ENCODE measurements at regions not wholly inside any gene's neighbourhood (a gene's known extent, or its start where the extent isn't known, plus 50 kb on each side); places are given as distances from the start of the nearest gene placed in this dataset.

DNA sequence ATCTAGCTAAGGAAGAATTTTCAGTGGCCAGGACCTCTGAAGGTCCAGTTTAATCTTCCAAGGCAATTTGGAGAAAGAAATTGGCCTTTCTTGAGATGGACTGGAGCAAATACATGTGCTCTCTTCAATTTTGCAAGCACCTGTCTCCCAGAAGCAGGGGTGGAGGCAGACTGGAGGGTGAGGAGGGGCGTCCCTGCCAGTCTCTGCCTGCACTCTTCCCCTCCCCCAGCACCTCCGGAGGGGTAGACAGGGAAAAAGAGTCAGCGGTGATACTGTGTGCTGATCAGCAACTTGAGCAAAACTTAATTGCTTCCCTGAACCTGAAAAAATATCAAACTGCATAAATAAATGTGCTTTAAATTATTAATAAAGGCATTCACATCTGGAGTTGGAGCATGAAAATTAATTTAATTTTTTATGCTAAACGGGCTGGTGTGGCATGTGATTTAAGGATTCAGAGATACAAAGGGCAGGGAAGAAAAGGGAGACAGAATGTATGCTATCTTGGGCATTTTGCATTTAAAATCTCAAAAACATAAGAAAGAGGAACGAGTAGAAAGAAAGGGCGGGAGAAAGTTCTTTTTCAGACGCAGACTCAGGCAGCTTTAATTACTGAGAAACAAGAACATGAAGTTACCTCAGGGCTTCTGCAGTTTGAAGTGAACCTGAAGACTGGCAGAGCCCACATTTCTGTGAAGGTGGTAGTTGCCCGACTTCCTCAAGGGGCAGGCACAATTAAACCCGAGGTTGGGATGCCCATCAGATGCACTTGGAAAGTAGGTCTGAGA is 319.7 kb downstream of the UACA start:
- no peak for DNase-seq (ENCODE audit: low spot score)

DNA sequence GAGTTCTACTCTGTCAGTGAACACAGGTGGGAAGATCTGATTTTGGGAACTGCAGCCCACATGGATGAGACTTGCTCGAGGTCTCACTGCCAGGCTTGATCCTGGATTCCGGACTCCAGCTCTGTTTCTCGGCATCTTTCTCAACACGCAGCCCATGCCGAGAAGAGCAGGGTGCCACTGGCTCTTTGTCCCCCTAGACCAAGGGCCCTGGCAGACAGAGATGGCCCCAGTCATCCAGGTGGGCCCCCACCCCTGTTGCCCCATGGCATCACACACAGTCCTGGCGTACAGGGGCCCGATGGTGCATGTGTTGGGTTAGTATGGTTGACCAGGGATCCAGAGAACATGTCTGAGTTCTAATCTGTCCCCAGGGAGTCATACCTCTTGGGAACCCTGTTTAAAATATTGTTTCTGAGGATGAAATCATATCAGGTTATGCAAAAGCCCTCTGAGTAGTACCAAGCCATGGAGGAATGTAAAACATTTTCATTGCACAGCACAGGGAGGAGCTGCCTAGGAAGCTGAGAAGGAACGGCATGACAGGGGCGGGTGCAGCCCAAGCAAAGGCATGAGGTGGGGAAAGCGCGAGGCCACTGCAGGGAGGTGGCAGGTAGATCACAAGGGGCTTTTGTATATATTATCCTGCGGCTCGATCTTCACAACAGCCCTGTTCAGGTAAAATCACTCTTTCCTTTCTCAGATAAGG is 320.6 kb downstream of the UACA start:
- DNase-seq (ENCODE audit: low spot score), result no peak

DNA sequence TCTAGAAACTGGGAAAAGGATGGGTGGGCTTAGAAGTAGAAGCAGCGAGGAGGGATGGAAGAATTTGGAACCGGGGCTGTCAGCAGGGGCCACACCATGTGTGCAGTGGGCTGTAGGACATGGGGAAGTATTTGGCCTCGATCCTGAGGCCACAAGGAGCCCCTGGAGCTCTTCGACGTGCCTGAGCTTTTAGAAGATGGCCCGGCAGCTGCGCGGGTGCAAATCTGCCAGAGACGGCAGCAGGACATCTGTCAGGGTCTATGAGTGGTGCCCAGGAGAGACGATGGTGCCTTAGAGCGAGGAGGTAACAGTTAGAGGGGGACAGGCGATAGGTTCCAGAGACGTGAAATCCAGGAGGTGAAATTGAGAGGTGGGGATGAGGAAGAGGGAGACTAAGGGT is 321.1 kb downstream of the UACA start:
- no peak for DNase-seq (ENCODE audit: low spot score)

DNA sequence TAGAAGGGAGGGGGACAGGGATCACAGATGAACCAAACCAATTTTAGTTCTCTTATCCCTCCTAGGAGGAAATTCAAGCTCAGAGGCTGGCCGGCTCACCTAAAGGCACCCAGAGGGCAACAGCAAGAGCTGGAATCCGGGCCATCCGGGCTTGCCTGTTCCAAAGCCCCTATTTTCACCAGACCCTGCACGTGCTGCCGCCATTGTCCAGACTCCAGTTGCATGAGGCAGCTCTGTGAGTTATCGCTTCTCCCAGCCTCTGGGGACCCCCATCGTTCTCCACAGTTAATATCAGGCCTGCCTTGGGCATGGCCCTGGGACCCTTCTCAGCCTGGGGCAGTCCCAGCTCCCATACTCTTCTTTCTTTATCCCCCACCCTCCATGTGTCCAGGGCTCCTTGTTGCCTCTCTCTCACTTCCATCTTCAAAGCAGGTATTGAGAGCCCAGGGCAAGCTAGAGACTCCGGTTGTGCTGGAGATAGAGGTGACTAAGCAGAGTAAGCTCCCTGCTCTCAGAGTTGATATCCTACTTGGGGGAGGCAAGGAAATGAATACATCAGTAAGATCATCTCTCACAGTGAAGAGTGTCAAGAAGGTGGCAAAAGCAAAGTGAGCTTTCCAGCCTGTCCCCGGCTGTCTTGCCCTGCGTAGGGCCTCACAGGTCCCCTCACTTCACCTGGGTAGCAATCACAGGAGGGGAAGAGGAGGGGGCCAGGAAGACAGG is 322.8 kb downstream of the UACA start:
- no peak for DNase-seq (ENCODE audit: low spot score)

DNA sequence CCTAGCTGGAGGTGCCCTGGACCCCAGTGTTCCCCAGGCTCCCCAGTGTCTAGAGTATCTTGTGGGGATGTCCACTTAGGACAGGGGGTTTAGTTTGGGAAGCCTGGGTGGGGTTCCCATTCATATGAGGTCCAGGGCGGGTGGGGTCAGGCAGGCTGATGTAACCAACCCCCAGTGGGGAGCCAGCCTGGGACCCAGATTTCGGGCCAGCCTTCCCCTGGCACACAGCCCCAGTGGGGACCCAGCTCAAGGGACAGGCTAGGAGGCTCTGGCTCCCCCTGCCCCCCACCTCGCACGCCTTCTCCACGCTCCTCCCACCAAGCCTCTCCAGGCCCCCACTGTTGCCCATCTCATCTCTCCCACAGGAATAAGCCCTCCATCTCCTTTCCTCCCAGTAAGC is 323.5 kb downstream of the UACA start:
- DNase-seq (ENCODE audit: low spot score), result no peak

DNA sequence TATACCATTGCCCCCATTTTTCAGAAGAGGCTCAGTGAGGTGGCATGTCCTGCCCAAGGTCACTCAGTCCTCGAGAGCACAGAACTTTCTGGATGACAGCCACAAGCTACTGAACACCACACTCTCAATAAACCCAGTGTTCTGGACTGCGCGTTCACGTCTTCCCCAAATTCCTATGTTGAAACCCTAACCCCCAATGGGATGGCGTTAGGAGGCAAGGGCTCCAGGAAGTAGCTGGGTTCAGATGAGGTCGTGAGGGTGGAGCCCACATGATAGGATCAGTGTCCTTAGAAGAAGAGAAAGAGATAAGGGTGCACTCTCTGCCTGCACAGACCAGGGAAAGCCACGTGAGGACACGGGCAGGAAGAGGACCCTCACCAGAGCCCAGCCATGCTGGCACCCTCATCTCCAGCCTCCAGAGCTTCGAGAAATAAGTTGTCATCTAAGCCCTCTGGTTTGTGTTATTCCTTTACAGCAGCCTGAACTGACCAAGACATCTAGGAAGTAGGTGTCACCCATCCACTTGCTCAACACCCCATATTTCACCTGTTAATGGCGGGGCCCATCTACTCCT is 324.0 kb downstream of the UACA start:
- no peak for DNase-seq (ENCODE audit: low spot score)

DNA sequence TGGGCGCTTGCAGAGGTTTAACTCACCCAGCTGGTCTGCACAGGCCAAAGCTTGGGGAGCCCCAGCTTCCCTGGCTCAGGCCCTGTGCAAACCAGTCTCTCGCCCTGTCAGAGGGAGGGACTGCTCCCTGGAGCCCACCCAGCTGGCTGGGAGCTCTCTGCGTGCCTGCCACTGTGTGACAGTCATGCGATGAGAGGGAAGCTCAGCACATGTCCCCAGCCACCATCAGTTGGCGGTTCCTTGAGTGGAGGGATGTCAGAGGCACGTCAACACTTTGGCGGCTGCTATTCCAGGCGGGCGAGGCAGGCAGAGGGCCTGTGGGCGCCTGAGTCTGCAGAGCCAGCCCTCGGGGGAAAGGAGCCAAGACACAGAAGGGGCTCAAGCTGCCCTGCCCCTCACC is 324.6 kb downstream of the UACA start:
- no peak for DNase-seq (ENCODE audit: low spot score)

DNA sequence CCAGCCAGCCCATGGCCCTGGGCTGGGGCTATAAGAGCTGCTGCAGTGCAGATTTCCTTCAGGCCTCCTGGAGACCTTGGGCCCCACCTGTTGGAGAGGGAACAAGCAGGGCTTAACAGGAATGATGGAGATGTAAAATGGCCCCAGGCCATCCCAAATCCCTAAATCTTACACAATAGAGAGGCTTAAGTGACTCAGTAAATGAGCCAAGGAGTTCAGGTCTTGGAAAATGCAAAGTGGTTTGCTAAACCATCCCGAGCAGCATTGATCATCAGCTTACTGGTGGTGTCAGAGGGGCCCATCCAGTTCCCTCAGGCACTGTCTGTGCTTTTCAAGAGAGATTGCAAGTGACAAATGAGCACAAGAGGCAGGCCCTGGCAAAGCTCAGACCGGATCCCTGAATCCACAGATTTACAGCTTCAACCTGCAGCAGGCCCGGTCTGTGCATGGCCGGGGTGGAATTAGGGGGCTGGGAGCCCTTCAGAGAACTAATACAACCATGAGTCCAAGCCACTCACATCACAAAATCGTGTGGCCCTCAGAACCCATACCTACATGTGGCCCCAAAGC is 325.4 kb downstream of the UACA start:
- DNase-seq (ENCODE audit: low spot score), result no peak

DNA sequence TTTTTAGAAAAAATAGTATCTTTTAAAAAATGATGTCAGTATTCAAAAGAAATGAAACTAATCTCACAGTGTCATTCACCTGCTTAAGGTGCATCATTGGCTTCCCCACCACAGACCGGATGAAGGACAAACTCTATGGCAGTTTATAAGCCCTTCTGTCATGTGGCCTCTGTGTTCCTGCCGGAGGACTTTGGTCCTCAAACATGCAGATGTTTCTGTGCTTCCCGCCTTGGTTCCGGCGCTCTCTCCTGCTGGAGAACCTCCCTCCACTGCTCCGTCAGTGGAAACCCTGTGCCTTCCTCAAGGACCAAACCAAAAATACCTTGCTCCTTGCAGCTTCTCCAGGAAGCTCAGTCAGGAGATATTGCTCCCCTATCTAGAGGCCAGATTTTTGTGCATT is 326.3 kb downstream of the UACA start:
- peak; percentile 41 for DNase-seq (ENCODE audit: low spot score)

DNA sequence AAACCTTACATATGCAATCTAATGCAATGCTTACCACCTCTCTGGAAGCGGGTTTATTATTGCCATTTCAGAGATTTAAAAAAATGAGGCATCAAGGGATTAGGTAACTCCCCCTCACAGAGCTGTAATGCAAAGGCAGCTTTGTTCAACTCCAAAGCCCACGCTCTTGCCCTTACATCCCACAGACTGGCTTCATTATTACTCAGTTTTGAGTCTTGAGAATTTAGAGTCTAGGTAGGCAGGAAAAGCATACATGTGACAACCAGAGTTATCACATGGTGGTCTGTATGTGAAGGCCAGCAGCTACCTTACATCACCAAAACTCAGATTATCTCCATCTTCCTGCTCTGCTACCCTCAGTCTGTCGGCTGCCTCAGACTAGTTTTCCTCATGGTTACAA is 326.9 kb downstream of the UACA start:
- DNase-seq (ENCODE audit: low spot score), result no peak

DNA sequence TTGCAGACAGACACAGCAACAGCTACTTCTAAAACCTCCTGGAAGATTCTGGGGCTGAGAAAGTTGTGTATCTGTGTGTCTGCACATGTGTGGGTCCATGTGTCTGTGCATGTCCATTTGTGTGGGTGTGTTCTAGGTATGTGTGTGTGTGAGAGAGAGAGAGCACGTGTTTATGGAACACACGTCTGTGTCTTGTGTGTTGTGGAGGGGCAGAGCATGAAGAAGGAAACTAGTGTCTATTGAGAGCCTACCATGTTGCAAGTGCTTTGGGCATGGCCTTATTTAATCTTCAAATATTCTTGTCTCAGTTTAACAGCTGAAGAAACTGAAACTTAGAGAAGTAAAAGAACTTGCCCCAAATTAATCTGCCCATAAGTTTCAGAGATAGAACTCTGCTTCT is 327.5 kb downstream of the UACA start:
- DNase-seq (ENCODE audit: low spot score), result no peak

DNA sequence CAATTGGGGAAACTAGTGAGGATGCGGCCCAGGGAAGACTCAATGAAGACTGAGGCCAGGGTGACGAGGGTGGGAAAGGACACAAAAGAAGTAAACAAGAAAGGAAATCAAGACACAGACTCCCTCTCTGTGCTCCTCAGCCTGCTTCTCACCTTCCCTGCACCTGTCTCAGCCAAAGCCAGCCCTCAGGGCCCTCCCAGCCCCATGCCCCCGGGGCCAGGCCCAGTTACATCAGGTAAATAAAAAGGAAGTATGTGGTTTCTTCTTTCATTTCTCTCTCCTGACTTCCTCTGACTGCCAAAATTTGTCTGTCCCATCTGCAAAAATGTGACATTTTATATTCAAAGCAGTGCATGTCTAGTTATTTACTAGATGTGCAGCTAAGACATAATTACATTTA is 328.0 kb downstream of the UACA start:
- DNase-seq (ENCODE audit: low spot score), result no peak

DNA sequence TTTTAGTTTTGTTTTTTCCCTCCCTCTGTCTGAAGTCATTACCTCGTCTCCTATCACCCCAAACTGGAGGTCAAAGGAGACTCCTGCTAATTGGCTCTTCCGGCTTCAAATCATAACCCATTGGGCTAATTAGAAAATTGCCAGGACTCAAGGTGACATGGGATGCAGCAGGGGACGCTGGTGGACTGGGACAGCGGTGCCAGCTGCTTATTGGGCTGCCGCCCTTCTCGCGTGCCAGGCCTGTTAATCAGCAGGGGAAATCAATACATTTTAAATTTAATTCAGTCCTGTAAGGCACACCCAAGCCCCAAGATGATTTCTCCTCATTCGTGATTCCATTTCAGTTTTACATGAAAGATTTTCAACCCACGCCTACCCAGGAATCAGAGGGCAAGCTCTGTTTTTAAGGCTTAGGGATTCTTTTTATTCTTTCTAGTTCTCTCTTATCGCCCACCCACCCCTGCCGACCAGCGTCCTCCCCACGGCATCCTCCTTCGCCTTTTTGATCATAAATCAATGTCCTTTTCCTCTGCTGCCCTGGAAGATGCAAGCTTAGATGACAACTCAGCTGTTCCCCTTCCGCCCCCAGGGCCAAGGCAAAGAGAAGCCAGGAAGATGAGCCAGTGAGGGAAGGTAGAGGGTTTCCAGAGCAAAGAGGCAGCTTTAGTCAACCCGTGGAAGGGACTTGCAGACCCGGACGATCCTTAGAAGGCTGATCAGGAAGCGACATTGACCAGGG is 329.6 kb downstream of the UACA start:
- no peak for DNase-seq (ENCODE audit: low spot score)

DNA sequence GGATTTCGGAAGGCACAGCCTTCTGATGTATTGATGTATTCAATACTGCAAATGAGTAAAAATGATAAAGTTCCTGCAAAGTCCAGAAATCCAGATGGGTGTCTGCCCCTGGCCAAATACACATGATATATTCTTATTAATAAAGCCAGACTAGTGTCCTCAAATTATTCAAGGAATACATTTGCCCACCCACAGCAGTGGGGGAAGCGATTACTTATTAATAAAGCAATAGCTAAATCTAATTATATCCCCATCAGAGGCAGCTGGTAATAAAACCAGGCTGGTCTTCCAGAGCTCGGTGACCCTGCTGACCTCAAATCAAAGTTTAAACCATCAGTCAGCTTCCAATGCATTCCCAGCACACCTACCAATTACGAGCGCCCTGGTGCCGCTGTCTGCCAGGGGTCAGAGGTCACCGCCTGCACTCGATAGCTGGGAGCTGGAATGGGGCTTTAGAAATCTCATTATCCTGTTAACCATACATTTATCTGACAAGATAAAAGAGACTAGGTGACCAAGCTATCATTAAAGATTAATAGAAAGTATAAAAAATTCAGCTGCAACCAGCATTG is 330.3 kb downstream of the UACA start:
- DNase-seq (ENCODE audit: low spot score), result no peak

DNA sequence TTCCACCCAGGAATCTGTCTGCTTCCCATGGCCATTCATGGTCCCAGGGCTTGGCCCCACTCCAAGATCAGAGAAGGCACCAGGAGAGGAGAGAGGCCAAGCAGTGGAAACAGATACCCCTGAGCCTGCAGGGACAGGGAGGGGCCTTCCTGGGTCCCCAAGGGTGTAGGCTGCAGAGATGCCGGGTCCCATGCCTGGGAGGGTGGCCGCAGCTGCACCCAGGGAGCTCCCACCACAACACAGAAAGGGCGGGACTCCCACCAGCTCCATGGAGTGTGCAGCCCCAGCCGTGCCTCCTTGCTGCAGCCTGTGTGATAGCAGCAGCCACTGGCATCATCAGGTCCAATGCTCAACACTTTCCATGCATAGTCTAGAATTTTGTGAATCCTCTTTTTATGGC is 331.5 kb downstream of the UACA start:
- DNase-seq (ENCODE audit: low spot score), result no peak

DNA sequence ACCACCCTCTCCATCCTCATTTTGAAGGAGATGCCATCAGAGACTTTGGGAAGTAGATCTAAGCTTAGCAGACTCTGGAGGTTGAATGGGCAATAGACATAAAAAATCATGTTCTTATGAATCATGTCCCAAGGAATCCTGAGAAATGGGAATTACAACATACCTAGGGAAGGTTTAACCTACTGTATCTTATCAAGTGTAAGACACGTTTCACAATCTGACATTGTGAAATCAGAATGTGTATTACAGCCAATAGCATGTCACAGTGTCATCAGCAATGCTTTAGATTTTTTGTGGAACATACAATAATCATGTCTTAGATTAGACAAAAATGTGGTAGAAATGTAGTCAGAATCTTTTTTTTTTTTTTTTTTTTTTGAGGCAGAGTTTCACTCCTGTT is 332.4 kb upstream of the TLE3 start:
- DNase-seq (ENCODE audit: low spot score), result no peak

DNA sequence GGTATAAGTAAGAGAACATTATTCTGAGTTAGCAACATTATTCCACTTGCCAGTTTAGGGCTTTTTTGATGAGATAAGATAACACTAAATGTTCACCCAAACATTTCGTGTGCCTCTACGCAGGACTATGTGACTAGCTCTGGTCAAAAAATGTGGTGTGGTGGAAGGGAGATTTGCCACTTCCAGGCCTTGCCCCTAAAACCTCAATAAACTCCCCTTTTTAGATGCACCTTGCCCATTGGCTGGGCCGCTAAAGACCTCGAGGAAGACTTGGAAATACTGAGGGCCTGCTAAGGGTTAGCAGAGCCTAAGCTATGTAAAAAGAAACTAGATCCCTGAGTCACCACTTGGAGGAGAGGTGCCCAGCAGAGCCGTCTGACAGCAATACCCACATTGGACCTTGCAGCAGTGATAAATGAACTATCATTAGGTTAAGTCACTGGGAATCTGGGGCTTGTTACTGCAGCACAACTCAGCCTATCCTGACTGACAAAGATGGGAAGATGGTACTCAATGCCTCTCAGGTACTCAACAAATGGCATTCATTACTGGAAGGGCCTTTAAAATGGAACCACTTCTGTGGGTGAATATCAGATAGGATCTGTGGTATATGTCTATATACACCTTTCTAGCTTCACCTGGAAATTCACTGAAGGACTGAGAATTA is 331.5 kb upstream of the TLE3 start:
- DNase-seq (ENCODE audit: low spot score), result no peak

DNA sequence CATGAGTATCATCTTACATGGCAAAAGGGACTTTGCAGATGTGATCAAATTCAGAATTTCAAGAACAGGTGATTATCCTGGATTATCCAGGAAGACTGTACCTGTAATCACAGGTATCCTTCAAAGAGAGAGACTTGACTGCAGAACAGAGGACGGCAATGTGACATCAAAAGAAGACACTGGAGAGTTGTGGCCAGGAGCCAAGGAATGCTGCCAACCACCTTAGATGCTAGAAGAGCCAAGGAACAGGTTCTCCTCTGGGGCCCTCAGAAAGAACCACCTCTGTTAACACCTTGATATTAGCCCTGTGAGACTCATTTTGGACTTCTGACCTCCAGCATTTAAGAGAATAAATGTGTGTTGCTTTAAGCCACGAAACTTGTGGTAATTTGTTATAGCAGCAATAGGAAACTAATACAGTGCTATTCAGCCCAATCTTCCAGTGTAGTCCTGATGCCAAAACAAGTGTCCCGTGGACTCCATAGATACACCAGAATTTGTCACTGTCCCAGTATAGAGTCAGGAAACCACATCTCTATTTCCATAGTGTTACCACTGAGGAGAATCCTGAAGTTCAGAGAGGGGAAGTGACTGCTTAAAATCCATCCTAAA is 330.6 kb upstream of the TLE3 start:
- DNase-seq (ENCODE audit: low spot score), result no peak

DNA sequence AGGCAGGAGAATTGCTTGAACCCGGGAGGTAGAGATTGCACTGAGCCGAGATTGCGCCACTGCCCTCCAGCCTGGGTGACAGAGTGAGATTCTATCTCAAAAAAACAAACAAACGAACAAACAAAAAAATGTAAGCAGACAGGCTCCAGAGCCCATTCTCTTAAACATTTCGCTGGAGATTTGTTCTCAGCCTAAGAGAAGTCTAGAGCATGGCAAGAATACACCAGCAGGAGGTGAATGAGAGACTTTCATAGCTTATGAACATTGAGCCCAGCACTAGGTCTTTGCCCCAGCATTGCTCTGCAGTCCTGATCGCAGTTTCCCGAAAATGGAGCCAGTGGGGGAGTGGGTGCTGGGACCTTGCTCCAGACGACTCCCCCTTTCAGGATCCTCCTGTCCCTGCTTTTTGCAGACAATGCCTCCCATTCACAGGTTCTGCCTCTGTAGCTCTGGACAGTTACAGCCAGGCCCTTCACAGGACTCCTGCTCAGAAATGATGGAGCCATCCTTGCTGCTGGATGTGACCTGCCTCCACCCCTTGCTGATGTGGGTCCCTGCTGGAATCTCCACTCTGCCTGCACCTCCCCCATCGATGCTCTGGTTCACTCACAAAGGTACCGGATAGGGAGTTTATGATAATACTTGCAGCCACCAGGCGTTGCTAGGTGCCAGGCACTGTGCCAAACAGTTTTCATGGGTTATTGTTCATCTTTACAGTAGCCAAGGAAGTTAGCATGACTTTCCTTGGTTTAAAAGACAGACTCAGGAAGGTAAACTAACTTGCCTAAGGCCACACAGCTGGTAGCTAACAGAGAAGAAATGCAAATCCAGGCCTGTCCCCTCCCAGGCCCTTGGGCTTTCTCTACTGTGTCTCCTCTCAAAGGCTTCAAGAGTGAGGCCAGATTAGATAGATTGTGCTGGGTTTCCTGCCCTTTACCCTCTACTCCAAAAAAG is 329.7 kb upstream of the TLE3 start:
- no peak for DNase-seq (ENCODE audit: low spot score)
